ENCODE measurements at regions not wholly inside any gene's neighbourhood (a gene's known extent, or its start where the extent isn't known, plus 50 kb on each side); places are given as distances from the start of the nearest gene placed in this dataset.

DNA sequence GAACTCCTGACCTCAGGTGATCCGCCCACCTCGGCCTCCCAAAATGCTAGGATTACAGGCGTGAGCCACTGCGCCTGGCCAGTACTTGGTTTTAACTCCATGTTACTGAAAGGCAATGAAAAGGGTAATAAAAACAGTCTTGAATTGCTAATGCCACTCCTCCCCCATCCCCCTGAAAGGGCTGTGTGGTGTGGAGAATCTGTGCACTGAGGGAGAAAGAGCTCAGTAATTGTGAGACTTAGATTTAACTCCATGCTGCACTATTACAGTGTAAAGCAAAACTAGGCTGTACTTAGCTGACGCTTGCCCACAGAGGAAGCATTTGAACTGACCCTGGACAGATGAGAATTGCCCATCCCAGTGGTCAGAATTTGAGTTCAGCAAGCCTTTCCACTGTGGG lies 1662.4 kb upstream of the ACO1 start:
- intact Hi-C loops (cut with micrococcal nuclease) = no loop called here

DNA sequence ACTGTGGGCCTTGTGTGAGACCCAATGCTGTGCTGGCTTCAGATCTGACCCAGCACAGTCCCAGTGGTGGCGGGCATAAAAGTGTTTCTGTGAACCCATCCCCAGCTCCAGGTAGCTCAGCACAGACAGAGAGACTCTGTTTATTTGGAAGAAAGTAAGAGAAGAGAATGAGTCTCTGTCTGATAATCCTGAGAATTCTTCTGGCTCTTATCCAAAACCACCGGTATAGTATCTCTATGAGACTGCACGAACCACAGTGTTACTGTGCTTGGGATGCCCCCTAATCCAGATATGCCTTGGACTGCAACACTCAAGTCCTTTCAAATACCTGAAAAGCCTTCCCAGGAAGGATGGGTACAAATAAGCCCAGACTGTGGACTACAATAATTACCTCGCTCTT lies 1660.8 kb upstream of the ACO1 start:
- intact Hi-C loops (cut with micrococcal nuclease) = no loop called here

DNA sequence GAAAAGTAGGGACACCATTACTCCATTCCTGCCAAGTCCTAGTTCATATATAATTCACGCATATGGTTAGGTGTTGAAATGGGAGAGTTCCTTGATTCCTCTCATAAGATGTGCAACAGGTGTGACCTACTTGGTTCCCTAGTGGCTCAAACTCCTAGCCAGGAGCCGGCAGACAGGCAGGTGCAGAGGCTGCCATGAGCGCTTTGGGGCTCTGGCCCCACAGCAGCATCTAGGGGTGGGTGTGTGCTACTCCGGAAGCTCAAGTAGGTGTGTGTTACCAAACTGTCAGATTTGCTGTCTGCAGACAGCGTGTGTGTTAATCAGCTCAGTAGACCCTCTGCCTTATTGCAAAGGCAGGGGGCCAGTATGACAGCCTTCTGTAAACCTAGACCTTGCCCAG lies 1652.4 kb upstream of the ACO1 start:
- intact Hi-C loops (cut with micrococcal nuclease) = no loop called here

DNA sequence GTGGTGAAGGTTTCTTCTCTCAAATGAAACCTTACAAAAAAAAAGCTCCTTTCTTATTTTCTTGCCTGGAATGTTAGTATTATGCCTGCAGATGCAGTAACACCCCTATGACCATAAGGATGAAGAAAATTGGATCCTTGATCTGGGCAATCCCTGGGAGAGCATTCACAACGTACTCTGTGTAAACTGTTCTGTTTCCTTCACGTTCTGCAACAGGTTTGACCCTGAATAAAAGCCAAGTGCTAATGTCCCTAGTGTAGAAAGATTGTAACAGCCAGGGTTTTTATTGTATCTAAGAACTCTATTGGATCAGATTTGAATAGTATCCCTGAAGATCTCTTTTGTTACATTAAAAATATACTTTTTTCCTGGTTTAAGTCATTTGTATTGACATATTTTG lies 1639.6 kb upstream of the ACO1 start:
- intact Hi-C loops (cut with micrococcal nuclease) = no loop called here

DNA sequence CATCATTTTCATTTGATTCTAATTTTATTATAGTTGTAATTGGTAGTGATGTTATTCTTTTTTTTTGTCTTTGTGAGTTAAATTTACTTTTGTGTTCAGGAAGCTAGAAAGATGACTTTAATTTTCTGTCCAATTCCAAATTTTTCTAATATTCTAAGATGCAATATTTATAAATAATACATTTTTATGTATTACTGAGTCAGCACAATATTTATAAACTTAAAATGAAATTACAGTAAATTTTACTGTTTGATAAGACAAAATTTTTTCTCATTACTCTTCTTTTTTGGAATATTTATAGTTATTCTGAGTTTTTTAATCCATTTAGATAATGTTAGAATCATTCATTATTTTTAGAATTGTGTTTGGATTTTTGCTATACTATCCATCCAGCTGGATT lies 1637.9 kb upstream of the ACO1 start:
- intact Hi-C loops (cut with micrococcal nuclease) = no loop called here

DNA sequence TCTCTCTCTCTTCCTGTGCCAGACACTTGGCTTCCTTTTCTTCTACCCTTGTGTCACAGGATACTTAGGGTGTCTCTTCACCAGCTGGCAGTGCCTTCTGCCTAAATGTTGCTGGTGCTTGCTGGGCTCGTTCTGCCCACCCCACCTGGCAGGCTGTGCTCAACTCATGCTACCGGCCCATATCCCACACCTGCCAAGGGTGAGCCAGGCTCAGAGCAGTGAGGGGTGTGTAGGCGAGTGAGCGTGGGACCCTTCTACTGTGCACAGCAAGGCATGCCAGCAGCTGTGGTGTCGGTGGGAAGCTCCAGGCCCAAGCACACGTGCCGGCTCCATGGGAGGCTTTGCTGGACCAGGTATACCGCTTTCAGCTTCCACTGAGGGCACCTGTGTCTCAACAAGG lies 1626.7 kb upstream of the ACO1 start:
- intact Hi-C loops (cut with micrococcal nuclease) = no loop called here

DNA sequence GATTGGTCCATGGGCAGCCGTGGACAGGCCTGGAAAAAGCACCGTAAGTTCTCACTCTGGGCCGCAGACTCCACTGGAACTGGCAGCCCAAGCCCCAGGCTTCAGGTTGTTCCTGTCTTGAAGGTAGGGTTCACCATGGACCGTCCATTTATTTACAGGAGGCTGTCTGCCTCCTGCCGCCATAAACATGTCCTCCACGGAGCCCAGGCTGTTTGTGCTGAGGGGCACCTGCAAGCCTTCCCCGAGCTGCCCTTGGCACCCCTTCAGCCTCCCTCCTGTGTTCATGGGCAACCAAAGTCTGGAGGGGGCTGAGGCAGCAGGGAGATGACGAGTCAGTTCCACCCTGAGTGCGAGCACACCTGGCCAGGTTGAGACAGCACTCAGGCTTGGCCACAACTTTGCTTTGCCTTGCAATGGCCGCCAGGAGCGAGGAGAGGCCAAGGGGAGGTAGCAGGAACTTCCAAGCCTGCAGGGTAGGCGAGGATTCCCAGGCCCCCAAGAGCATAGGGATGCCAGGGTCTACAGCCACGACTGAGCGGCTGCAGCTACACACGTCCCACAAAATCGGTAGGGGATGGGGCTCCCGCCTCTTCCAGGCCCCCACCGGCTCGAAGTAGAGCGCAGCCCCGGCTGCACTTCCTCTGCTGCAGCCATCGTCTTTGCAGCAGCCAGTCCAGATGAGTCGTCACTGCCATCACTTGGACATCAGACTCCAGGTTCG lies 1625.6 kb upstream of the ACO1 start:
- intact Hi-C loops (cut with micrococcal nuclease) = no loop called here

DNA sequence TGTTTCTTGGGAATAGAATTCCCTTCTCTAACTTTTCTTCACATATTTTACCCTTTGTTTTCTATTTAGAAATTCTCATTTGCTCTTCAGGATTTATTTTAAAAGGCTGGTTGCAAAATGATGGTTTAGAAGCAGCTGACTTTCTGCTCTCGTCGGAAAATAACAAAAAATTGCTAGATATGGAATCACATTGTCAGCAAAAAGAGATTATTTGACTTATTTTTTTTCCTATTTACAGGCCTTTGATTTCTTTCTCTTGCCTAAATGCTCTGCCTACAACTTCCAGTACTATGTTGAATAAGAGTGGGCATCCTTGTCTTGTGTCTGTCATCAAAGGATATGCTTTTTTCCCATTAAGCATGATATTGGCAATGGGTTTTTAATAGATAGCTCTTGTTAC lies 1619.1 kb upstream of the ACO1 start:
- intact Hi-C loops (cut with micrococcal nuclease) = no loop called here

DNA sequence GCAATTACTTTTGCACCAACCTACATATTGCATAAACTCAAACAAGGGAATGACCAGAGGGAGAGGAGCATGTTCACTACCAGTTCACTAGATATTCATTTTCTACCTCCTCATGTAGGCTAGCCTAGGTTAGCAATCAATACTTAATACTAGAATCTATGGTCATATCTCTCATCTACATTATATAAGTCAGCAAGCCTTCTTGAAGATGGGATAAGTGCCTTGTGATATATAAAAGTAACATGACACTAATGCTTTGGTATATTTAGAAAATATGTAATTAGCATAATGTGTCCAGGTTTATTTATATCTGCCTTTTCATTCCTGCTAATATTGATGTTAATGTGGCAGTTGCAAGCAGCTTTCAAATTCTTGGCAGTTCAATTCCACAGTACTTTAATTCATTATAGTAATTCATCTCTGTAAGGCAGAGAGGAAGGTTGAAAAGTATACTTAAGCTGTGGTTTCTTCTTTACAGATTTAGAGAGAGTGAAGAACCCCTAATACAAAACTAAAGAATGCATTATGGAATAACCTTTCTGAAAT lies 1613.2 kb upstream of the ACO1 start:
- intact Hi-C loops (cut with micrococcal nuclease) = no loop called here

DNA sequence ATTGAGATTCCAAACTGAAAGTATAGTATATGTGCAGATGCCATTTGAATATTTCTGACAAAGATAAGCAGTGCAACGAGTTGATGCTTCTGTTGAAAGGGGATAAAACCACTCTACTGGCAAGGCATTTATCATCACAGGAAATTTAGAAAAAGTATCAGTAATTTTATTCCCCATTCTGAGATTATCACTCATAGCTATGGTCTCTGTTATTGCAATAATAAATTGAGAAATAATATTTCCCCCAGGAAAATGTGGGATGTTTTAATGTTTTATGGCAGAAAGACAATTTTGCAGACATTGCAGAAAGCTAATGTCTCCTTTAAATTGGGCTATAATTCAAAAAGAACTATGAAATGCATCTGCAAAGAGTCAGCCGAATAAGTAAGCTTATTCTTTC lies 1612.7 kb upstream of the ACO1 start:
- intact Hi-C loops (cut with micrococcal nuclease) = no loop called here

DNA sequence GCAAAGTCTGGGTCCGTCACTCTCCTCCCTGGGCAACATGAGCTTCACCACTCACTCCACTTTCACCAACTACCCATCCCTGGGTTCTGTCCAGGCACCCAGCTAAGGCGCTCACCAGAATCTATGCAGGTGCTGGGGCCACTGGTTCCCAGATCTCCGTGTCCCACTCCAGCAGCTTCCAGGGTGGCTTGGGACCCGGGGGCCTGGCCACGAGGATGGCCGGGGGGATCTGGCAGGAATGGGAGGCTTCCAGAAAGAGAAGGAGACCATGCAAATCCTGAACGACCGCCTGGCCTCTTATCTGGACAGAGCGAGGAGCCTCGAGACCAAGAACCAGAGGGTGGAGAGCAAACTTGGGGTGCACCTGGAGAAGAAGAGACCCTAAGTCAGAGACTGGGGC lies 1611.0 kb upstream of the ACO1 start:
- intact Hi-C loops (cut with micrococcal nuclease) = no loop called here

DNA sequence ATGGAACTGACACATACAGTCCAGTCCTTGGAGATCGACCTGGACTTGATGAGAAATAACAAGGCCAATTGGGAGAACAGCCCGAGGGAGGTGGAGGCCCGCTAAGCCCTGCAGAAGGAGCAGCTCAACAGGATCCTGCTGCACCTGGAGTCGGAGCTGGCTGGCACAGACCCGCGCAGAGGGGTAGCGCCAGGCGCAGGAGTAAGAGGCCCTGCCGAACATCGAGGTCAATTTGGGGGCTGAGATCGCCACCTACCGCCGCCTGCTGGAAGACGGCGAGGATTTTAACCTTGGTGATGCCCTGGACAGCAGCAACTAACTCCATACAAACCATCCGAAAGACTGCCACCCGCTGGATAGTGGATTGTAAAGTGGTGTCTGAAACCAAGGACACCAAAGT lies 1610.1 kb upstream of the ACO1 start:
- intact Hi-C loops (cut with micrococcal nuclease) = no loop called here

DNA sequence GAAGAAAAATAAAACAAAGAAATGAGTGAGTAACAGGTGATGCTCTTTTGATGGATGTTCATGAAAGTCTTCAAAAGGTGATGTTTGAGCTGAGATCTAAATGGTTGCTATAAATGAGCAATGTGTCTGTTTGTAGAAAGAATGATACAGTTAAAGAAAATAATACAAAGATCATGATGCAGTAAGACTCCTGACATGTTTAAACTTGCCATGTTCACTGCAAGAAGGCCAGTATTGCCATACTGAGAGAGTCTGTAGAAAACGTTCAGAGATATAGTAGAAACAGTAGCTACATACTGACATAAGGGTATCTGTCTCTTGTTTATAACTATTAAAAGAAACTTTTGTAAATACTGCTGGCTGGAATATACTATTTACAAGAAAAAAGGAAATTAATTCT lies 1609.2 kb upstream of the ACO1 start:
- intact Hi-C loops (cut with micrococcal nuclease) = no loop called here

DNA sequence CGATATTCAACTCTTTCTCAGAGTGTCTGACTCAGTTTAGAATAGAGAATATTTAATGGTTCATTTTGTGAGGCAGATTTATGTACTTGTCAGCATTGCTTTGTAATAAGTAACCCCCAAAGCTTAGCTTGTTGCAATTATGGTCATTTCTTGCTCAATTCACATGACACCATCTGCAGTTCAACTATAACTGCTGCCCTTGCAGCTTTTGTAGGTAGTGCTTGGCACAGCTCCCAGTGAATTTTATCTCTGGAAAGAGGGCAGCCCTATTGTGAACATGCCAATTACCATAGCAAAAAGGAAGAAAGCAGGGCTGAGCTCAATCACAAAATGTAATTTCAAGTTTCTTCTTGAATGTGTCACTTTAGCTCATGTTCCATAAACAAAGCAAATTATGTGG lies 1587.7 kb upstream of the ACO1 start:
- intact Hi-C loops (cut with micrococcal nuclease) = no loop called here

DNA sequence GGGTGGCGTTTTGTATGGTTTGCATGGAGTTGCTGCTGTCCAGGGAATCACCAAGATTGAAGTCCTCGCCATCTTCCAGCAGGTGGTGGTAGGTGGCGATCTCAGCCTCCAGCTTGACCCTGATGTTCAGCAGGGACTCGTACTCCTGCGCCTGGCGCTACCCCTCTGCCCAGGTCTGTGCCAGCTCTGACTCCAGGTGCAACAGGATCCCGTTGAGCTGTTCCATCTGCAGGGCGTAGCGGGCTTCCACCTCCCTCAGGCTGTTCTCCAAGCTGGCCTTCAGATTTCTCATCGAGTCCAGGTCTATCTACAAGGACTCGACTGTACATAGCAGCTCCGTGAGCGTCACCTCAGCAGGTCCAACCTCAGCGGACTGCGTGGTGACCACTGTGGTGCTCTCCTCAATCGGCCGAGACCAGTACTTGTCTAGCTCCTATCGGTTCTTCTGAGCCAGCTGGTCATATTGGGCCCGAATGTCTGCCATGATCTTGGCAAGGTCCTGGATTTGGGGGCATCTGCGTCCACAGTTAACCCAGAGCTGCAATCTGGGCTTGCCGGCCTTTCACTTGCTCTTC lies 1584.8 kb upstream of the ACO1 start:
- intact Hi-C loops (cut with micrococcal nuclease) = no loop called here

DNA sequence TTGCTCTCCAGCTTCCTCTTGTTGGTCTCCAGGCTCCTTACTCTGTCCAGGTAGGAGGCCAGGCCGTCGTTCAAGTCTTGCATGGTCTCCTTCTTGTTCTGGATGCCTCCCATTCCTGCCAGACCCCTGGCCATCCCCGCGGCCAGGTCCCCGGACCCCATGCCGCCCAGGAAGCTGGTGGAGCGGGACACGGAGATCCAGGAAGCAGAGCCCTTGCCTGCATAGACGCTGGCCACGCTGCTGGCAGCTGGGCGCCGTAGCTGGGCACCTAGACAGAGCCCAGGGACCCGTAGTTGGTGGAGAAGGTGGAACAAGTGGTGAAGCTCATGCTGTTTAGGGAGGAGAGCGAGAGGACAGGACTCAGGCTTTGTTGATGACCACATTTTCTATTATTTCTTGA lies 1584.0 kb upstream of the ACO1 start:
- intact Hi-C loops (cut with micrococcal nuclease) = no loop called here

DNA sequence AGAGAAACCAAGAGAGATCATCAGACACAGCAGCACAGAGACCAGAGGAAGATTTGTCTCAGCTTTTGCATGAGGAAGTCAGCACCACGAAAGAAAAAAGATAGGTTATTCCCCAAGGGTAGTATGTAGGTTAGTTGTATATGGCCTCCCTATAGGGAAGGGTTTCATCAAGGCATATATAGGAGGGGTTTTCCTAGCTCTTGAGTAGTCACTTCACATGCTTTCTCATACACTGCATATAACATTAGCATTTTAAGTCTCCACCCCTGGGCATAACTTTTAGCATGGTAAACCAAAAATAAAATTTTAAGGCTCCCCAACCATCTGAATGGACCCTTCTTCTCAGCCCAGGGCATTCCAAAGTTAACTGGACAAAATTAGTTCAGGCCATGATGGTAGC lies 1571.6 kb upstream of the ACO1 start:
- intact Hi-C loops (cut with micrococcal nuclease) = no loop called here

DNA sequence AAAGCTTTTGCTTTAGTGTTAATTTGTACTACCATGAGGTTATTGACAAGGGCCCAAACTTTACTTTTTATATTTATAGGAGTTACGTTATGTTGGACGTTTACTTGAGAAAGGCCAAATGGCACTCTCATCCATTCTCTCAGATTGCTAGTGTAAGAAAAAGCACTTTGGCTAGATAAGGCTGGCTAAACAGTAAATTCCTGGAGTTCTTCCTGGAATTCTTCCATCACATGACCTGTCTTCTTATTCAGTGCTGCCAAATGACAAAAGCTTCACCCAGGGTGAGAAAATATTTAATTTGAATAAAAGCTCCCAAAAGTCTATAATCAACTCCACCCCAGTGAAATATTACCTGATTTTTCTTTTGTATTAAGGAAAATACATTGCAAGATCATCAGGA lies 1568.9 kb upstream of the ACO1 start:
- intact Hi-C loops (cut with micrococcal nuclease) = no loop called here

DNA sequence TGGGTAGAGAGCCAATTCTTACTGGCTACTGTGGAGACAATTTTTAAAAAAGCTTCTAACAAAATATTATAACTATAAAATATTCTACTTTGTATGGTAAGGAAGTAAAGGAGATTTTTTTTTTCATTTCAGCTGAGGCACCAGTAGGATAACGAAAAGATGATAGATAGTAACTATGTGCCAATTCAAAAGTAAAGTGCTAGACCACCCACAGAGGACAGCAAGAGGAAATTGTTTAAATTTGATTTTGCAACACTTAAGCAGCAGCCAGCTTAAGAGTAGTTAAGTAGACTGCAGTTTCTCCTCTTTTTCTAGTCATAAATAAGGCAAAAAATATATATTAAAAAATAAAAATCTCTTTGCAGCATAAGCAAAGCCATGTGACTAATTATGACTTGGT lies 1539.3 kb upstream of the ACO1 start:
- intact Hi-C loops (cut with micrococcal nuclease) = no loop called here

DNA sequence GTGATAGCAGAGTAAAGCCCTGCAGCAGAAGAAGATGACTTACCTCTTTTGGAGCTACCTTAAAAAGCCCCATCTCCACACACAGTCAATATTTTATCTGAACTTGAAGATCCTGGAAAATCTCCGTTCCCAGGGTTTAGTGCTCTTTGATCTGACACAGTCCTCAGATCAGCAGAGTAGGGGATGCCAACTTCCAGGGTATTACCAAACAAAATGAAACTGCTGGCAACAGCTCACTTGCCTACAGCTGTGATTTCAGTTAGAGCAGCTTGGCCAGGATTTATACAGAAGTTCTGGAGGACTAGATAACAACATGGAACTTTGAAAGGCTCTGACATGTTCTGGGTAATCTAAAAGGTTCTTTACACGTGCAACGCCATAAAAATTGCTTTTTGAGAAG lies 1537.8 kb upstream of the ACO1 start:
- intact Hi-C loops (cut with micrococcal nuclease) = no loop called here

DNA sequence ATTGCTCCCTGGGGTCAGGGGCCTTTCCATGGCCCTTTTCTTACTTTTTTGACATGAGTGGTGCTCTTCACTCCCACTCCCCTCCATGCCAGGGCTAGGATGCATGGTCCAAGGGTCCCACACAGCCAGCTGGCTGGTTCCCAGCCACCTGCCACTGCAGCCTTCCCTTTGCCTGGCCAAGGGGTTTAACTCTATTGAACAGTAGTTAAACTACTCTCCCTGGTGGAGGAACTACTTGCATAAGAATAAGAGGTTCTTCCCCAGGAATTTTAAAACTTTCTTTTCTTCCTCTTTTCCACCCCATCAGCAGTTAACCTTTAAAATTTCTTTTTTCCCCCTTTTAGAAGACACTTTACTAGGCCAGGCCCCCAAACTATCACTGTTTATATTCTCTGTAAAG lies 1532.8 kb upstream of the ACO1 start:
- intact Hi-C loops (cut with micrococcal nuclease) = no loop called here

DNA sequence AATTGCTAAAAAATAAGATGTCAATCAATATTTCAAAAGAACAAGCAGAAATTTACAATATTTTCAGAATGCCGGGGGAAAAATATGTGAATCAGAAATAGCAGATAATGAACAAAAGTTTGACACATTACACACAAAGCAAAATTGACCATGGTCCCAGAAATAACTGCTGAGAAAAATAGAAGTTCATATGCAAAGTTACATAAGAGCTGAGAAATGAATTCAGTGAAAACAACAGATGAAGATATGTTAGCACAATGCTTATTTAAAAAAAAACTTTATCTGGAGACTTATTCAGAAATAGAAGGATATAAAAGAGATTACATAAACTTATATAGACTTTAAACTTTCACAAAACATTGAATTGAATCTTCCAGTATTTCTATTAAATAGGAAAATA lies 1483.7 kb upstream of the ACO1 start:
- intact Hi-C loops (cut with micrococcal nuclease) = no loop called here

DNA sequence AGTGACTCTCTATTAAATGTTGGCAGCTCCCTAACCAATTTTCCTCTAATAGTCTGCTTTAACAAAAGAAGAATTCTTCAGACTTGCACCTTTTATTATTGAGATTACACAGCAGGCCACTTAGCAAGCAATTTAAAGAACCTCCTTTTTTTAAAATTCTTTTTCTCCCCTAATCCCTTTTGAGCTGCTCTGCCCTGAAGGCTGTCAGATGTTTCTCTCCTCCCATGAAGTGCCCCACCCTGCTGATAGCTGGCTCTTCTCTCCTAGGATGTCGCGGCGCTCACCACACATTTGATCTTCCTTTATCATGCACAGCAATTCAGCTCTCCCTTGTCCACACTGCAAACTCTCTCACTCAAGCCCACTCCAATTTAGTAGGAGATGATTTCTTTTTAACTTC lies 1471.1 kb upstream of the ACO1 start:
- intact Hi-C loops (cut with micrococcal nuclease) = no loop called here
